GM23248 (cell line): ENCODE measurements at regions not wholly inside any gene's neighbourhood (a gene's known extent, or its start where the extent isn't known, plus 50 kb on each side); places are given as distances from the start of the nearest gene placed in this dataset.
"Not testable (repeated sequence)": the region's sequence is repeated elsewhere in the genome, so short reads cannot be mapped to it uniquely, and the experiment has no call there.

Experiments used
- EZH2 ChIP-seq: fragments of 200-600 bp; sonication (generic); IDR thresholded peaks from 2 replicates; pipeline ENCODE4 v1.6.1; 2018; ENCODE audit warnings: antibody characterized with exemption, mild to moderate bottlenecking; ENCODE audit not compliant: insufficient read depth, poor library complexity, severe bottlenecking
- EZH2phosphoT487 ChIP-seq: fragments of 200-600 bp; sonication (generic); IDR thresholded peaks from 2 replicates; pipeline ENCODE4 v1.6.1; 2018; ENCODE audit warnings: antibody characterized with exemption, moderate library complexity, mild to moderate bottlenecking, low read depth; ENCODE audit not compliant: insufficient read depth

DNA sequence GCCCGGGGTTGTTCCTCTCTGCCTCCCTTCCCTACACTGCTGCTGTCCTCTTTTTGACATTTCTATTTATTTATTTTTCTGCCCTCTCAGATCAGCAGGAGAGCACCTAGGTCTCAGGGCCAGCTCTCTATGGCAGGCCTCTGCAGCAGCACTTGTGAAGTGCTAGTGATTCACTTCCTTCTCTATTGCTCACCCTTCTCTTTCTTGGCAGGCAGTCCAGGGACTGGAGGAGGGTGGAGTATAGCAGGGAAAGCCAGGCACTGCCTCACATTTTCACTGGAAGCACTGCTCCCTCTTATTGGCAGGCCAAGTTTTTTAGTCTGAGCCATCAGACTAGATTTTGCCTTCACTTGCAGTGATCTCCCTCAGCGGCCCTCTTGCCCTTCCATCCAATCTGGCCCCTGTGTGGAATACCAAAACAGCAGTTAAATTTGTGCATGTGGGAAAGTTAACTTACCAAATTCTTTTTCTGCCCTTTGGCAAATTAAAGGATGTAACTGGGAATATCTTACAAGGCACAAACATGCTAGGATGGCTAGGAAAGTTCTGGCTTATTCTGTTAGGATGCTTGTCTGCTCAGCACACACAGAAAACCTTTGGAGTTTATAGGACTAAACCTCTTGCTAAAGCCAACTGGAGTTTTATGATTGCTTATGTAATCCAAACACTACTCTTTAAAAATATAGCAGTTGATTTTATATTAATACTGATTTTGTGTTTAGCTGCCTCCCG lies 847.6 kb downstream of the TTLL7 start:
- TF ChIP-seq EZH2, EZH2phosphoT487: not testable (repeated sequence)
